GM18861 (cell line): ENCODE measurements at regions not wholly inside any gene's neighbourhood (a gene's known extent, or its start where the extent isn't known, plus 50 kb on each side); places are given as distances from the start of the nearest gene placed in this dataset.

Experiments
- ATAC-seq: cut with Tn5 transposase; IDR thresholded peaks from one replicate; pipeline ENCODE4 v1.9.1; 2021; ENCODE audit not compliant: unreplicated experiment

DNA sequence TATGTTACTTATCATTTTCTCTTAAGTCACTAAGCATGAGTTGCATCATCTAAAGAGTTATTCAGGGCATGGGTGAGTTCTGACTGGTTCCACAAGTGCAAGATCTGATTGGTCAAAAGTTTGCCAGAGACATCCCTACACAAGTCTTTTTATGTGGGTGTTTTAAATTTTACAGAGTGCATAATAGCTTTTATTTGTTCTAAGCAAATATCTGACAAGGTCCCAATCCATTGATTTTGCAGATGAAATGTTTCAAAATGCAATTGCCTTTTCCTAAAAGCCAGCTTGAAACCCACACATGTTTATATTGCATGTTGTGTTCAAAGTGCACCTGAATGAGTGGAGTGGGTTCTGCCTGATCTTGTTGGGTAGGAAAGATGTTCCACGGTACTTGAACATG is 101.7 kb upstream of the PAX6 start:
- no peak for ATAC-seq

- no peak for ATAC-seq
These were observed 99.9 kb upstream of the PAX6 start for GRCh38 chr11:31910950-31911576.

GRCh38 chr11:31903225-31904074 is 92.3 kb upstream of the PAX6 start:
- ATAC-seq = no peak

GRCh38 chr11:31902706-31903105 is 91.6 kb upstream of the PAX6 start:
- ATAC-seq = no peak

GRCh38 chr11:31895926-31896325 is 84.8 kb upstream of the PAX6 start:
- no peak for ATAC-seq

DNA sequence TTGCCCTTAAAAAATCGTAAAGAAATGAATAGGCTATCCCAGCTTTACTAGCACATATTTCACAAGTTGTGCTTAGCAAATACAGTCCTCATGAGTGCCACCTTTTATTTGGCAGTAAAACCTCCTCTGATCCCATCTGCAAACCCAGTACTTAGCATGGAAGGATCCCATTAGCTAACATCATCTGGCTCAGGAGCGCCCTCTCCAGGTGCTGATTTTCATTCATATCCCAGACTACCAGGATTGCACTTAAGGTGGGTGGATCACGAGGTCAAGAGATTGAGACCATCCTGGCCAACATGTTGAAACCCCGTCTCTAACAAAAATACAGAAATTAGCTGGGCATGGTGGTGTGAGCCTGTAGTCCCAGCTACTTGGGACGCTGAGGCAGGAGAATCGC is 76.1 kb upstream of the PAX6 start:
- ATAC-seq = no peak

GRCh38 chr11:31884080-31884479 is 73.0 kb upstream of the PAX6 start:
- ATAC-seq = no peak

GRCh38 chr11:31883435-31883834 is 72.3 kb upstream of the PAX6 start:
- no peak for ATAC-seq

- ATAC-seq = no peak
These were observed 71.8 kb upstream of the PAX6 start for GRCh38 chr11:31882951-31883392.

DNA sequence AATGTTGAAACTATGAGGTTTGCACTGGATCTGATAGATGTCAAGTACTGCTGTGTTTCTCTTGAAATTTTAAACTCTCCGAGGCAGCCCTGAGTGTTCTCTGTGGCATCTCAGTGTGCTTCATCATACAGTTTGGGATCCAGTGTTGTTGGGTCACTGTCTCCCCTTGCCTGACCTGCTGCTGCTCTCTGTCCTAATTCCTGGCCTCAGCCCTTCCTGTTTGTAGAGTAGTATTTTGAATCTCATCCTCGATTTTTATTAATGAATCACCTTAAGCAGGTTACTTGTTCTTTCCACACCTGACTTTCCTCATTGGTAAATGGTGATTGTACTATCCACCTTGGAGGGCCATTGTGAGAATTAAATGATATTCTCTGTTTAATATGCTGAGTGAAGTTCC is 70.7 kb upstream of the PAX6 start:
- ATAC-seq = no peak

DNA sequence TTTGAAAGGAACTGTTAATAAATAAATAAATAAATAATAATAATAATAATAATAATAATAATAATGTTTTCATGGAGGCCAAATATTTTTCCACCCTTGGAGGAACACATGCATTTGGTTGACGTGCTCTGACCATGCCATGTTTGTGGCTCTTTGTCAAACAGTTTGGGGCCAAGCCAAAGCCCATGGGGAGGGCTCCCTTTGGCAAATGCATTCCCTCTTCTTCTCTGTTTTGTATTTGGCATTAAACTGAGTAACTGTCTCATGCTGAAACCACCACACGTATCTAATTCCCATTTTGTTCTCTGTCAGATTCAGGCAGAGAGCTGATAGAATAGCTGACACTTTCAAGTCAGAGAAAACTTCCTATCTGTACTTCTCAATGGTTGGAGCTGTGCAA is 68.6 kb upstream of the PAX6 start:
- no peak for ATAC-seq

DNA sequence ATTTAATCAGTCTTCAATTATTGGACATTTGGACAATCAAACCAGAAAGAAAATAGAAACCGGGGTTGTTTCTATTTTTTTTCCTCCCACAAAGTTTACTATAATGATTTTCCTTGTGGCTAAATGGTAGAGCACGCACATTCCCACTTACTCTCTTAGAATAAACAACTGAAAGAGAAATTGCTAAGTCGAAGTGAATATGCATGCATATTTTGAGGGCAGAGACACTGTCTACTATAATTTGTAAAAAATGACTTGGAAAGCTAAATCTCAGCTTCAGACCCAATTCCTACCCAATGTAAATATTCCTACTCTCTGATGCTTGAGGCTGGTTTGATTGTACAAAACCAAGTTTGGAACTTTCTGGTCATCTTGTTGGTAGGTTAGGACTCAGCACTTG is 66.7 kb upstream of the PAX6 start:
- no peak for ATAC-seq

GRCh38 chr11:31877083-31877482 is 66.0 kb upstream of the PAX6 start:
- no peak for ATAC-seq

DNA sequence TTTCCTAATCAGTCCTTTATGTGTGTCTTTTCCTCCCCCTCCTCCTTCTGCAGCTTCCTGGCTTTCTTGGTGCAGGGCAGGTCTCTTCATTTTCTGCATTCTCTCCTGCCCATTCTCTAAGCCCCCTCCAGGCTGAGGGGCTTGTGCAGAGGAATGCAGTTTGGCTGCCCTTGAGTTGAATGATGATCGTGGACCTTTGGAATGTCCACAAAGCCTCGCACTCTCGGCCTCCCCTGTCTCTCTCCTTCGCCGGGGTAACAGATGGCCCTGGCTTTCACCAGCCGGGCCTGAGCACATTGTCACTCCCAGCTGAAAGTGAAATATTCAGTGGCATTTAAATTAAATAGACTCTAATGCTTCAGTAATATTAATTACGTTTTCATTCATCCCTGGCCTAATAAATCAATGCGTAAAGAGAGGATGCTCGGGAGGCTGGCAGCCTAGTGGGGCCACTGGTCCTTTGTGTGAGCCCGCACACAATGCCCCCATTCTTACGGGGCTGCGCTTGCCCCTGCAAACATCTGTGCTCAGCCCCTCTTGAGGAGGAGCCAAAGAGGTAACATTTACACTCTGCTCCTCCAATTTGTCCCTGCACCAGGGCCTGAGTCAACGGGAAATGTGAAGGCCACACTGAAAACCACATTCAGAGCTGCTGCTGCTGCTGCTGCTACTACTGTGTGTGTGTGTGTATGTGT is 64.9 kb upstream of the PAX6 start:
- no peak for ATAC-seq

- ATAC-seq = no peak
These were observed 63.6 kb upstream of the PAX6 start for GRCh38 chr11:31874631-31875191.

GRCh38 chr11:31873124-31873523 is 62.0 kb upstream of the PAX6 start:
- ATAC-seq = no peak

GRCh38 chr11:31872076-31872443 is 60.9 kb upstream of the PAX6 start:
- no peak for ATAC-seq

- no peak for ATAC-seq
These were observed 60.4 kb upstream of the PAX6 start for GRCh38 chr11:31871310-31872075.

DNA sequence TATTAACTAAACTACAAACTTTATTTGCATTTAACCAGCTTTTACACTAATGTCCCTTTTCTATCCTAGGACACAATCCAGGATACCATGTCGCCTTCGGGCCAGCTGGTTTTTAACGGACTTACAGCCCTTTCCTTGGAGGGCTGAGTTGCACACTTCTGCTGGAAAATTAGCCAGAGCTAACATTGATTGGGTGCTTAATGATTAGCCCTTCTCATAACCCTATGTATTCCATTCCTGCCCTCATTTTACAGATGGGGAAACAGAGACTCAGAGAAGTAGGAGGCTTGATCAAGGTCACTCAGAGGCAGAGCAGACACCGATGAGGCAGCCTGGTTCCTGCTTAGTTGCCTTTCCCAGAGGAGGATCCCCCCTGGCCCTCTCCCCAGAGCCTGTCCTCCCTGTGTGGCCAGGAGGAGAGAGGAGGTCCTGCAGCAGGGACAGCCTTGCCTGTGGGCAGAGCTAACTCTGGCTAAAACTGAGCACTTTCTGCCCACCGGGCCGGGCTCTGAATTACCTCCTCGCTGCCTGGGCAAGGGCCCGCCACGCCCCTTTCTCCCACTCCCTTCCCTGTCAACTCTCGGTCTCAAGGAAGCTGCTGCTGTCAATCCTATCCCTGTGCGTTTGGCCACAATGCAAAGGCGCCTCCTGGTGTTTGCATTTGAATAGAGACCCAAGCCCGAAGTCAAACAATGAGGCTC is 59.6 kb upstream of the PAX6 start:
- no peak for ATAC-seq

DNA sequence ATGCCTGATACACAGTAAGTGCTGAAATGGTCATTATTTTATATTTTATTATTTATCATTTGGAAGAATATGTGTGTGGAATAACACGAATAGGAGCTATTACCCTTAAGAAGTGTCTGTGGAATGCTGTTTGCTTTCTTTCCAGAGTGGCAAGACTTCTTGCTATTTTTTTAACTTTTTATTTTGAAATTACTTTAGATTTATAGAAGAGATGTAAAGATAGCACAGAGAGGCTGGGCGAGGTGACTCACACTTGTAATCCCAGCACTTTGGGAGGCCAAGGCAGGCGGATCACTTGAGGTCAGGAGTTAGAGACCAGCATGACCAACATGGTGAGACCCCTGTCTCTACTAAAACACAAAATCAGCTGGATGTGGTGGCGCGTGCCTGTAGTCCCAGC is 58.9 kb upstream of the PAX6 start:
- no peak for ATAC-seq
